Fibroblast of lung (primary cell): ENCODE measurements at regions not wholly inside any gene's neighbourhood (a gene's known extent, or its start where the extent isn't known, plus 50 kb on each side); places are given as distances from the start of the nearest gene placed in this dataset.

Experiments
- DNase-seq, 2 donors: peaks; one replicate each; pipeline versions ENCODE4 v3.0.0 to v3.0.0-alpha.2; 2010; ENCODE audit warnings: low read depth in 2 of 2
- H2AFZ ChIP-seq: 2 replicates; pipeline ENCODE4 v1.5.1; 2012; ENCODE audit warnings: low read length, control low read depth, inconsistent platforms
- H3K27ac ChIP-seq: 2 replicates; pipeline ENCODE4 v1.5.1; 2011; ENCODE audit warnings: low read length, control low read depth; ENCODE audit not compliant: insufficient read depth
- H3K27me3 ChIP-seq: 2 replicates; pipeline ENCODE4 v1.5.1; 2011; ENCODE audit warnings: mild to moderate bottlenecking, low read length; ENCODE audit not compliant: control insufficient read depth, insufficient read depth
- H3K36me3 ChIP-seq: 2 replicates; pipeline ENCODE4 v1.5.1; 2011; ENCODE audit warnings: low read length; ENCODE audit not compliant: control insufficient read depth, insufficient read depth
- H3K4me1 ChIP-seq: 2 replicates; pipeline ENCODE4 v1.5.1; 2011; ENCODE audit warnings: low read length; ENCODE audit not compliant: control insufficient read depth, insufficient read depth; ENCODE audit errors: extremely low read depth
- H3K4me2 ChIP-seq: 2 replicates; pipeline ENCODE4 v1.5.1; 2011; ENCODE audit warnings: low read length, control low read depth; ENCODE audit not compliant: insufficient read depth; ENCODE audit errors: extremely low read depth
- H3K4me3 ChIP-seq, 4 experiments: fragments of 200-600 bp in 1 of 4; sonication (generic) in 1 of 4; replicated peaks in 1 of 4; 2 replicates each; pipeline ENCODE4 v1.5.1; 2011 to 2016; ENCODE audit warnings: low read length in 4 of 4, low read depth in 3 of 4, mild to moderate bottlenecking in 3 of 4, control low read depth in 2 of 4, inconsistent platforms in 1 of 4, mixed read lengths in 1 of 4; ENCODE audit not compliant: insufficient read depth in 1 of 4; ENCODE audit errors: control extremely low read depth in 1 of 4
- H3K79me2 ChIP-seq: 2 replicates; pipeline ENCODE4 v1.5.1; 2012; ENCODE audit warnings: mild to moderate bottlenecking, low read length, inconsistent platforms; ENCODE audit not compliant: control insufficient read depth, insufficient read depth
- H3K9ac ChIP-seq: 2 replicates; pipeline ENCODE4 v1.5.1; 2011; ENCODE audit warnings: mild to moderate bottlenecking, low read length, control low read depth; ENCODE audit not compliant: insufficient read depth
- H3K9me3 ChIP-seq: 2 replicates; pipeline ENCODE4 v1.5.1; 2012; ENCODE audit warnings: low read depth, low read length; ENCODE audit not compliant: control insufficient read depth, insufficient read depth
- H4K20me1 ChIP-seq: 2 replicates; pipeline ENCODE4 v1.5.1; 2011; ENCODE audit warnings: low read length; ENCODE audit not compliant: control insufficient read depth, insufficient read depth; ENCODE audit errors: extremely low read depth
- EZH2 ChIP-seq: IDR thresholded peaks from 2 replicates; pipeline ENCODE4 v1.5.1; 2012; ENCODE audit warnings: low read length, control low read depth, mild to moderate bottlenecking; ENCODE audit errors: missing control alignments
- TF ChIP-seq, protein P1 (sequence below), 2 donors: IDR thresholded peaks in 1 of 2; conservative IDR thresholded peaks in 1 of 2; 1 replicate in 1 of 2; 2 replicates in 1 of 2; pipeline ENCODE4 v1.5.1; 2011 to 2012; ENCODE audit warnings: low read length in 2 of 2, control low read depth in 1 of 2, inconsistent platforms in 1 of 2, low read depth in 1 of 2, mild to moderate bottlenecking in 1 of 2

DNA sequence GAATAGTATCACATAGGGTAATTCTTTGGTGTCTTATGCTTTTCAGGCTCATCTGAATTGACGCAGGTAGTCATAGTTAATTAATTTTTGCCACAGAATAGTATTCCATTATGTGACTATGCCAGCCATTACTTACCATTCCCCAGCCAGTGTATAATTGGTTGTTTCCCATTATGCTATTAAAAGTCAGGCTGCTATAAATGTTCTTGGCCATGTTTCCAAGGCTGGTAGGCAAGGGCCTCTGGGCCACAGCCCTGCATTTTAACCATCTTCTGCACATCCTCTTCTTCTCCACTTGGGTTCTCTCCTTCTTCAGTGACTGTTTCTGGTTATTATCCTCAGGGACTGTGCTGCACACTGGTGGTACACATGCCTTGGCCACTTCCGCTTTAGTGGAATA lies 190.9 kb downstream of the ADAMTS15 start:
- Histone ChIP-seq H3K36me3 (no peaks in the 10 kb centered on the region), H3K79me2 (no peaks in the 10 kb centered on the region), H3K27me3 (no peaks in the 10 kb centered on the region), H2AFZ (no peak overlapping the region), H3K9me3 (no peaks in the 10 kb centered on the region), H3K4me3 (no peak overlapping the region), H3K27ac (no peak overlapping the region), H3K9ac (no peak overlapping the region), H3K4me2 (no peak overlapping the region), H4K20me1 (no peaks in the 10 kb centered on the region), H3K4me1 (peaks cover 28% of the 10 kb centered on the region)
- no peak for DNase-seq
- TF ChIP-seq, protein P1, sequence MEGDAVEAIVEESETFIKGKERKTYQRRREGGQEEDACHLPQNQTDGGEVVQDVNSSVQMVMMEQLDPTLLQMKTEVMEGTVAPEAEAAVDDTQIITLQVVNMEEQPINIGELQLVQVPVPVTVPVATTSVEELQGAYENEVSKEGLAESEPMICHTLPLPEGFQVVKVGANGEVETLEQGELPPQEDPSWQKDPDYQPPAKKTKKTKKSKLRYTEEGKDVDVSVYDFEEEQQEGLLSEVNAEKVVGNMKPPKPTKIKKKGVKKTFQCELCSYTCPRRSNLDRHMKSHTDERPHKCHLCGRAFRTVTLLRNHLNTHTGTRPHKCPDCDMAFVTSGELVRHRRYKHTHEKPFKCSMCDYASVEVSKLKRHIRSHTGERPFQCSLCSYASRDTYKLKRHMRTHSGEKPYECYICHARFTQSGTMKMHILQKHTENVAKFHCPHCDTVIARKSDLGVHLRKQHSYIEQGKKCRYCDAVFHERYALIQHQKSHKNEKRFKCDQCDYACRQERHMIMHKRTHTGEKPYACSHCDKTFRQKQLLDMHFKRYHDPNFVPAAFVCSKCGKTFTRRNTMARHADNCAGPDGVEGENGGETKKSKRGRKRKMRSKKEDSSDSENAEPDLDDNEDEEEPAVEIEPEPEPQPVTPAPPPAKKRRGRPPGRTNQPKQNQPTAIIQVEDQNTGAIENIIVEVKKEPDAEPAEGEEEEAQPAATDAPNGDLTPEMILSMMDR (conservative IDR thresholded peaks at IDR 0.05 in 1 of 2, IDR thresholded peaks at IDR 0.05 in 1 of 2; ENCODE audit: low read depth in 1 of 2, low read length in 2 of 2) = no peak
- no peak for TF ChIP-seq EZH2

DNA sequence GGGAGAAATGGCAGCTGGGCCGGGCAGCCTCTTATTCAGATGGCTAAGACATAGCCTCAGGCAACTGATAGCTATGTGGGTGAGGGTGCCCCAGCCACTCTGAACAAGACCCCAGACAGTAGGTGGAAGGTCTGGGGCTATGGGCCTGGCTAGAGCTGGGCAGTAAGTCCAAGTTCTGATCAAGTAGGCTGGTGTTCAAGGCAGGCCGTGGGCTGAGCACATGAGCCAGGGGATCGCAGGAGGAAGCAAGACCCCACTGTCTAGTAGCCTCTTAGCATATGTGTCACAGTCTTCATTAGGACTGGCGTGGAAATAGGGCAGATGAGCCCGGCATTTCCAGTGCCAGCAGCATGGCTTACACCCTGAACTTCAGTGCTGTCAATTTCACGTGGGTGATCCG lies 192.1 kb downstream of the ADAMTS15 start:
- Histone ChIP-seq H3K9ac (no peak overlapping the region), H3K4me1 (peaks cover 20% of the 10 kb centered on the region), H3K27ac (no peak overlapping the region), H3K4me3 (no peak overlapping the region), H3K9me3 (no peaks in the 10 kb centered on the region), H4K20me1 (no peaks in the 10 kb centered on the region), H3K27me3 (no peaks in the 10 kb centered on the region), H3K79me2 (no peaks in the 10 kb centered on the region), H3K4me2 (no peak overlapping the region), H3K36me3 (no peaks in the 10 kb centered on the region), H2AFZ (no peak overlapping the region)
- TF ChIP-seq EZH2 = no peak
- TF ChIP-seq, protein P1 (conservative IDR thresholded peaks at IDR 0.05 in 1 of 2, IDR thresholded peaks at IDR 0.05 in 1 of 2; ENCODE audit: low read depth in 1 of 2, low read length in 2 of 2) = no peak
- no peak for DNase-seq

DNA sequence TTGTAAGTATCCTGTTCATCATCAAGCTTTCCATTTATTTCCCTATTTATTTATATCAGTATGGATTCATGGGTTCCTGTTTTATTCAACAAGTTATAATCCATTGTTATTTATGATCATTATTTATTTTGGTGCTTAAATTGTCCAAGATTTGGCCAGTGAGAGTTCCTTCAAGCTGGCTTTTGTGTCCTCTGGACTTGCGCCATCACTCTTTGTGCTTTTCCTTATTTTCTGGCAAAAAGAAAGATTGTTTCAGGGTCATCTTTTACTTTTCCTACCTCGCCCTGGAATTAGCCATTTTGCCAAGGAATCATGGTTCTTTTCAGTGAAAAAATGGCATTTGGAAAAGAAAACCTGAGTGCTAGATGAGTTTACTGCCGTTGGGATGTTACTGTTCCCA lies 193.4 kb downstream of the ADAMTS15 start:
- Histone ChIP-seq H3K4me3 (no peak overlapping the region), H3K4me2 (no peak overlapping the region), H3K27me3 (no peaks in the 10 kb centered on the region), H3K79me2 (no peaks in the 10 kb centered on the region), H4K20me1 (no peaks in the 10 kb centered on the region), H2AFZ (no peak overlapping the region), H3K9me3 (no peaks in the 10 kb centered on the region), H3K4me1 (peaks cover 14% of the 10 kb centered on the region), H3K9ac (no peak overlapping the region), H3K36me3 (no peaks in the 10 kb centered on the region), H3K27ac (no peak overlapping the region)
- no peak for DNase-seq
- TF ChIP-seq EZH2 = no peak
- TF ChIP-seq, protein P1 (conservative IDR thresholded peaks at IDR 0.05 in 1 of 2, IDR thresholded peaks at IDR 0.05 in 1 of 2; ENCODE audit: low read depth in 1 of 2, low read length in 2 of 2) = no peak
